Ishikawa (cell line): ENCODE measurements at regions not wholly inside any gene's neighbourhood (a gene's known extent, or its start where the extent isn't known, plus 50 kb on each side); places are given as distances from the start of the nearest gene placed in this dataset.

ENCODE experiments used
- TAF1 ChIP-seq: IDR thresholded peaks from 2 replicates; pipeline ENCODE4 v1.6.1; 2012; ENCODE audit warnings: low read depth, mild to moderate bottlenecking
- TEAD4 ChIP-seq: IDR thresholded peaks from 2 replicates; pipeline ENCODE4 v1.6.1; 2012
- YY1 ChIP-seq: IDR thresholded peaks from 2 replicates; pipeline ENCODE4 v1.6.1; 2012; ENCODE audit warnings: low read depth
- TF ChIP-seq, protein P1 (sequence below): IDR thresholded peaks from 2 replicates; pipeline ENCODE4 v1.6.1; 2012

DNA sequence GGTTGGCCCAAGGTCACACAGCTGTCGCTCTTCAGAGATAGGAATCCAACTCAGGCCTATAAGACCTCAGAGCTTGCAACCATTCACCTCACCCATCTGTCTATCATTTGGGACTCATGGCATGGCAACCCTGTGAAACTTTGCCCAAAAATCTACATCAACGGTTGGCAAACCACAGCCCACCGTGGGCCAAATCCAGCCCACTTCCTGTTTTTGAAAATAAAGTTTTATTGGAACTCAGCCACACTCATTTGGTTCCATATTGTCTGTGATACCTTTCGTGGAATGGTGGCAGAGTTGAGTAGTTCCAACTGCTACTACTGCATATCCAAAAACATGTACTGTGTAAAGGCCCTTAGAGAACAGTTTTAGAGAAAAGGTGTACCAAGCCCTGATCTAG is 307.8 kb downstream of the MN1 start:
- TF ChIP-seq TAF1 (no peak), TEAD4 (no peak), YY1 (no peak)
- TF ChIP-seq, protein P1, sequence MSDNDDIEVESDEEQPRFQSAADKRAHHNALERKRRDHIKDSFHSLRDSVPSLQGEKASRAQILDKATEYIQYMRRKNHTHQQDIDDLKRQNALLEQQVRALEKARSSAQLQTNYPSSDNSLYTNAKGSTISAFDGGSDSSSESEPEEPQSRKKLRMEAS: no peak
